Nephron progenitor cell (in vitro differentiated cells): ENCODE measurements at regions not wholly inside any gene's neighbourhood (a gene's known extent, or its start where the extent isn't known, plus 50 kb on each side); places are given as distances from the start of the nearest gene placed in this dataset.
A peak's percentile ranks its signal among the peaks of the same experiment; 100 is the strongest.

ENCODE experiments used
- DNase-seq: peaks from one replicate; pipeline ENCODE4 v3.0.0; 2021
- H3K27ac Mint-ChIP-seq: 2 replicates; pipeline ENCODE4 v1.8.0; 2021; ENCODE audit warnings: mild to moderate bottlenecking, moderate library complexity, mixed read lengths
- H3K27me3 Mint-ChIP-seq: 2 replicates; pipeline ENCODE4 v1.8.0; 2021; ENCODE audit warnings: mild to moderate bottlenecking, low read depth, mixed read lengths; ENCODE audit not compliant: poor library complexity
- H3K36me3 Mint-ChIP-seq: 2 replicates; pipeline ENCODE4 v1.8.0; 2021; ENCODE audit warnings: low read depth, mixed read lengths
- H3K4me1 Mint-ChIP-seq: 2 replicates; pipeline ENCODE4 v1.8.0; 2021; ENCODE audit warnings: mixed read lengths
- H3K4me3 Mint-ChIP-seq: 2 replicates; pipeline ENCODE4 v1.8.0; 2021; ENCODE audit warnings: mild to moderate bottlenecking, moderate library complexity, mixed read lengths
- H3K9me3 Mint-ChIP-seq: 2 replicates; pipeline ENCODE4 v1.8.0; 2021; ENCODE audit warnings: mild to moderate bottlenecking, moderate library complexity, mixed read lengths
- CTCF ChIP-seq: fragments of 200-600 bp; sonication (generic); IDR thresholded peaks from 2 replicates; pipeline ENCODE4 v1.5.0; 2021; ENCODE audit warnings: antibody characterized with exemption

GRCh38 chr10:78771808-78772455 lies 296.8 kb upstream of the ZMIZ1 start:
- Mint-ChIP-seq H3K4me1 (peaks cover 58% of the 10 kb centered on the region), H3K4me3 (no peak overlapping the region), H3K27me3 (peaks cover 7% of the 10 kb centered on the region), H3K36me3 (no peaks in the 10 kb centered on the region), H3K9me3 (no peaks in the 10 kb centered on the region), H3K27ac (no peak overlapping the region)
- no peak for DNase-seq
- no peak for TF ChIP-seq CTCF

GRCh38 chr10:78772486-78772885 lies 296.3 kb upstream of the ZMIZ1 start:
- H3K27me3 Mint-ChIP-seq = peaks cover 7% of the 10 kb centered on the region
- H3K4me1 Mint-ChIP-seq = peaks cover 64% of the 10 kb centered on the region
- H3K36me3 Mint-ChIP-seq = no peaks in the 10 kb centered on the region

GRCh38 chr10:78772986-78773530 lies 295.7 kb upstream of the ZMIZ1 start:
- H3K27ac Mint-ChIP-seq = no peak overlapping the region
- DNase-seq = no peak
- H3K36me3 Mint-ChIP-seq = no peaks in the 10 kb centered on the region
- H3K9me3 Mint-ChIP-seq = no peaks in the 10 kb centered on the region
- no peak for TF ChIP-seq CTCF
- peaks cover 69% of the 10 kb centered on the region for H3K4me1 Mint-ChIP-seq
- H3K4me3 Mint-ChIP-seq = no peak overlapping the region
- peaks cover 7% of the 10 kb centered on the region for H3K27me3 Mint-ChIP-seq

More at GRCh38 chr10:78772486-78772885, 296.3 kb upstream of the ZMIZ1 start:
- no peak for TF ChIP-seq CTCF
- no peak overlapping the region for H3K4me3 Mint-ChIP-seq
- H3K27ac Mint-ChIP-seq = no peak overlapping the region
- DNase-seq = no peak
- no peaks in the 10 kb centered on the region for H3K9me3 Mint-ChIP-seq

GRCh38 chr10:78774614-78774998 lies 294.2 kb upstream of the ZMIZ1 start:
- Mint-ChIP-seq H3K4me3 (no peak overlapping the region), H3K27ac (peak overlapping the region; percentile 90), H3K9me3 (no peaks in the 10 kb centered on the region), H3K4me1 (peaks cover 68% of the 10 kb centered on the region), H3K36me3 (no peaks in the 10 kb centered on the region), H3K27me3 (peaks cover 5% of the 10 kb centered on the region)
- no peak for DNase-seq
- TF ChIP-seq CTCF = no peak

- Mint-ChIP-seq H3K27ac (peak overlapping the region; percentile 90), H3K4me3 (no peak overlapping the region), H3K36me3 (no peaks in the 10 kb centered on the region), H3K27me3 (peaks cover under 1% of the 10 kb centered on the region), H3K9me3 (no peaks in the 10 kb centered on the region), H3K4me1 (peaks cover 64% of the 10 kb centered on the region)
- TF ChIP-seq CTCF = no peak
- DNase-seq = peak; percentile 37
Observed at GRCh38 chr10:78774999-78775711, 293.6 kb upstream of the ZMIZ1 start.
